ENCODE measurements at regions not wholly inside any gene's neighbourhood (a gene's known extent, or its start where the extent isn't known, plus 50 kb on each side); places are given as distances from the start of the nearest gene placed in this dataset.

GRCh38 chr12:78792052-78792698 is 72.4 kb upstream of the SYT1 start:
- Mint-ChIP-seq H3K36me3 (ENCODE audit: unreplicated experiment) (no peaks in the 10 kb centered on the region), H3K27me3 (ENCODE audit: unreplicated experiment) (peaks cover 17% of the 10 kb centered on the region), H3K27ac (ENCODE audit: unreplicated experiment) (no peak overlapping the region), H3K4me1 (ENCODE audit: unreplicated experiment) (no peaks in the 10 kb centered on the region), H3K9me3 (ENCODE audit: unreplicated experiment) (peaks cover 6% of the 10 kb centered on the region), H3K4me3 (ENCODE audit: unreplicated experiment) (no peak overlapping the region)
- no peak for DNase-seq (ENCODE audit: extremely low spot score, unreplicated experiment)
- TF ChIP-seq, protein P1, sequence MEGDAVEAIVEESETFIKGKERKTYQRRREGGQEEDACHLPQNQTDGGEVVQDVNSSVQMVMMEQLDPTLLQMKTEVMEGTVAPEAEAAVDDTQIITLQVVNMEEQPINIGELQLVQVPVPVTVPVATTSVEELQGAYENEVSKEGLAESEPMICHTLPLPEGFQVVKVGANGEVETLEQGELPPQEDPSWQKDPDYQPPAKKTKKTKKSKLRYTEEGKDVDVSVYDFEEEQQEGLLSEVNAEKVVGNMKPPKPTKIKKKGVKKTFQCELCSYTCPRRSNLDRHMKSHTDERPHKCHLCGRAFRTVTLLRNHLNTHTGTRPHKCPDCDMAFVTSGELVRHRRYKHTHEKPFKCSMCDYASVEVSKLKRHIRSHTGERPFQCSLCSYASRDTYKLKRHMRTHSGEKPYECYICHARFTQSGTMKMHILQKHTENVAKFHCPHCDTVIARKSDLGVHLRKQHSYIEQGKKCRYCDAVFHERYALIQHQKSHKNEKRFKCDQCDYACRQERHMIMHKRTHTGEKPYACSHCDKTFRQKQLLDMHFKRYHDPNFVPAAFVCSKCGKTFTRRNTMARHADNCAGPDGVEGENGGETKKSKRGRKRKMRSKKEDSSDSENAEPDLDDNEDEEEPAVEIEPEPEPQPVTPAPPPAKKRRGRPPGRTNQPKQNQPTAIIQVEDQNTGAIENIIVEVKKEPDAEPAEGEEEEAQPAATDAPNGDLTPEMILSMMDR (IDR thresholded peaks at IDR 0.05): no peak

DNA sequence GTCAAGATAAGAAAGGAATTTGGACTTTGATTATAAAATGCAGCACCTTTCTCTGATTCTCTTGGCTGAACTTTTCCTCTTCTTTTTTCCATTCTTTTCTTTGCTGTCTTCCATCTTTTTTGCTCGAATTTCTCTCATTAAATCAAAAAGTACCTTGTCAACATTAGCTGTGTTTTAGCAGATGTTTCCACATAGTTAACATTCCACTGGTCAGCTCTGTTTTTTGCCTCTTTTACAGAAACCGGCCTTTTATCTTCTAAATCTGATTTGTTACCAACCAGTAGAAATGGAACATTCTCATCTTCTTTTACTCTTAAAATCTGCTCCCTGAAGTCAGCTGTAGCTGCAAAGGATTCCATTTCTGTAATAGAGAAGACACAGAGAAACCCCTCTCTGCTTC is 71.1 kb upstream of the SYT1 start:
- Mint-ChIP-seq H3K9me3 (ENCODE audit: unreplicated experiment) (peaks cover 6% of the 10 kb centered on the region), H3K27me3 (ENCODE audit: unreplicated experiment) (peaks cover 5% of the 10 kb centered on the region), H3K27ac (ENCODE audit: unreplicated experiment) (no peak overlapping the region), H3K4me3 (ENCODE audit: unreplicated experiment) (no peak overlapping the region), H3K4me1 (ENCODE audit: unreplicated experiment) (no peaks in the 10 kb centered on the region), H3K36me3 (ENCODE audit: unreplicated experiment) (no peaks in the 10 kb centered on the region)
- TF ChIP-seq, protein P1 (IDR thresholded peaks at IDR 0.05): no peak
- no peak for DNase-seq (ENCODE audit: extremely low spot score, unreplicated experiment)

GRCh38 chr12:78793982-78794381 is 70.6 kb upstream of the SYT1 start:
- Mint-ChIP-seq H3K36me3 (ENCODE audit: unreplicated experiment) (no peaks in the 10 kb centered on the region), H3K4me1 (ENCODE audit: unreplicated experiment) (no peaks in the 10 kb centered on the region), H3K4me3 (ENCODE audit: unreplicated experiment) (no peak overlapping the region), H3K27ac (ENCODE audit: unreplicated experiment) (no peak overlapping the region), H3K9me3 (ENCODE audit: unreplicated experiment) (peaks cover 6% of the 10 kb centered on the region), H3K27me3 (ENCODE audit: unreplicated experiment) (peaks cover 5% of the 10 kb centered on the region)
- TF ChIP-seq, protein P1 (IDR thresholded peaks at IDR 0.05): no peak
- DNase-seq (ENCODE audit: extremely low spot score, unreplicated experiment): no peak

DNA sequence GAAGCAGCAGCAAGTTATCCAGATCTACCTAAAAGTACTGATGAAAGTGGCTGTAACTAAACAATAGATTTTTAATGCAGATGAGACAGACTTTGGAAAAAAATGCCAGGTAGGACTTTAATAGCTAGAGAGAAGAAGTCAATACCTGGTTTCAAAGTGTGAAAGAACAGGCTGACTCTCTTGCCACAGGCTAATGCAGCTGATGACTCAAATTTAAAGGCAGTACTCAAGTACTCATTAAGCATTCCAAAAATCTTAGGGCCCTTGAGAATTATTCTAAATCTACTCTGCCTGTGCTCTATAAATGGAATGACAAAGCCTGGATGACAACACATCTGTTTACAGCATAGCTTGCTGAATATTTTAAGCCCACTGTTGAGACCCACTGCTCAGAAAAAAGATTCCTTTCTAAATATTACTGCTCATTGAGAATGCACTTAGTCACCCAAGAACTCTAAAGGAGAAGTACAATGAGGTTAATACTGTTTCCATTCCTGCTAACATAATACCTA is 68.6 kb upstream of the SYT1 start:
- TF ChIP-seq, protein P1 (IDR thresholded peaks at IDR 0.05): no peak
- no peak for DNase-seq (ENCODE audit: extremely low spot score, unreplicated experiment)
- Mint-ChIP-seq H3K9me3 (ENCODE audit: unreplicated experiment) (peaks cover 6% of the 10 kb centered on the region), H3K27me3 (ENCODE audit: unreplicated experiment) (peaks cover 10% of the 10 kb centered on the region), H3K36me3 (ENCODE audit: unreplicated experiment) (no peaks in the 10 kb centered on the region), H3K4me3 (ENCODE audit: unreplicated experiment) (no peak overlapping the region), H3K27ac (ENCODE audit: unreplicated experiment) (no peak overlapping the region), H3K4me1 (ENCODE audit: unreplicated experiment) (no peaks in the 10 kb centered on the region)

- Mint-ChIP-seq H3K36me3 (ENCODE audit: unreplicated experiment) (no peaks in the 10 kb centered on the region), H3K27me3 (ENCODE audit: unreplicated experiment) (peaks cover 9% of the 10 kb centered on the region), H3K27ac (ENCODE audit: unreplicated experiment) (no peak overlapping the region), H3K4me3 (ENCODE audit: unreplicated experiment) (no peak overlapping the region), H3K4me1 (ENCODE audit: unreplicated experiment) (no peaks in the 10 kb centered on the region), H3K9me3 (ENCODE audit: unreplicated experiment) (peaks cover 6% of the 10 kb centered on the region)
- TF ChIP-seq, protein P1 (IDR thresholded peaks at IDR 0.05): no peak
- no peak for DNase-seq (ENCODE audit: extremely low spot score, unreplicated experiment)
Observed at GRCh38 chr12:78797196-78797931, 67.2 kb upstream of the SYT1 start.

Data from osteocyte (in vitro differentiated cells).